22Rv1 (cell line): ENCODE measurements at regions not wholly inside any gene's neighbourhood (a gene's known extent, or its start where the extent isn't known, plus 50 kb on each side); places are given as distances from the start of the nearest gene placed in this dataset.
A peak's percentile ranks its signal among the peaks of the same experiment; 100 is the strongest.
"Not testable (repeated sequence)": the region's sequence is repeated elsewhere in the genome, so short reads cannot be mapped to it uniquely, and the experiment has no call there.

Source experiments
- H3K27ac ChIP-seq: fragments of 450-650 bp; 2 replicates; pipeline ENCODE4 v1.5.1; 2017
- CTCF ChIP-seq: fragments of 450-650 bp; IDR thresholded peaks from 2 replicates; pipeline ENCODE4 v1.5.1; 2017; ENCODE audit warnings: mild to moderate bottlenecking
- ZFX ChIP-seq: fragments of 450-650 bp; IDR thresholded peaks from 2 replicates; pipeline ENCODE4 v1.6.1; 2017; ENCODE audit warnings: antibody characterized with exemption, borderline replicate concordance

- H3K27ac ChIP-seq, result no peak overlapping the region
- TF ChIP-seq CTCF (no peak), ZFX (no peak)
Observed at GRCh38 chr4:54449999-54450398, 207.8 kb upstream of the KIT start.

DNA sequence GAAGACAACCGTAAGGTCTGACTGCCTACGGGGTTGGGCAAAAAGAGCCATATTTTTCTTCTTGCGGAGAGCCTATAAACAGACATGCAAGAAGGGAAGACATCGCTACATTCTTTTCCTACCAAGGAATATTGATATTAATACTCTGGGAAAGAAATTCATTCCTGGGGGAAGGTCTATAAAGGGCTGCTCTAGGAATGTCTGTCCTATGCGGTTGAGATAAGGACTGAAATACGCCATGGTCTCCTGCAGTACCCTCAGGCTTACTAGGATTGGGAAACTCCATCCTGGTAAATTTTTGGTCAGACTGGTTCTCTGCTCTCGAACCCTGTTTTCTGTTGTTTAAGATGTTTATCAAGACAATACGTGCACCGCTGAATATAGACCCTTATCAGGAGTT is 190.8 kb upstream of the KIT start:
- H3K27ac ChIP-seq, result not testable (repeated sequence)

DNA sequence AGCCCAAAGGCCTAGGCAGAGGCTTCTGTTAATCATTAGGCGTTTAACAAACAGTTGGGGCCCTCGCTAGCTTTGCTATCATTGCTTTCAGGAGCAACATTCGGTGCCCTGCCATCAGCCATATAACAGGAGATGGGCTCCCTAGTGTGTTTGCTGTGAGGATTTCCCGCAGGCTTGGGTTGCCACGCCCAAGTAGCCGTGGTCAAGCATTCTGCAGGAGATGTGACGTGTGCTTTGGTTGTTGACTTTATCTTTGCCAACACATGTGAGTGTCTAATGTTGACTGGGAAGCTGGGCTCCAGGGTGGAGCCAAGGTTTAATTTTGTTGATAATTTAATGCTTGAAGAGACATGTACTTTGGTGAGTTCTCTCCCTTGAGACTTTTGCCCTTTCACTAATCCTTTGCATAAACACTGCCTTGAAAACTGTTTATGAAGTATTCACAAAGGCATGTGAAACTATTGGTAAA is 184.6 kb upstream of the KIT start:
- no peak for TF ChIP-seq CTCF
- no peak for TF ChIP-seq ZFX
- H3K27ac ChIP-seq, result peak overlapping the region; percentile 63

- H3K27ac ChIP-seq, result peak overlapping the region; percentile 63
- no peak for TF ChIP-seq ZFX
- TF ChIP-seq CTCF, result no peak
Observed at GRCh38 chr4:54473798-54474197, 184.0 kb upstream of the KIT start.

- no peak overlapping the region for H3K27ac ChIP-seq
- TF ChIP-seq CTCF (no peak), ZFX (no peak)
Observed at GRCh38 chr4:54475546-54475945, 182.2 kb upstream of the KIT start.

GRCh38 chr4:54482529-54483200 is 175.1 kb upstream of the KIT start:
- no peak for TF ChIP-seq CTCF
- TF ChIP-seq ZFX, result no peak
- no peak overlapping the region for H3K27ac ChIP-seq

- TF ChIP-seq ZFX, result no peak
- TF ChIP-seq CTCF, result no peak
- no peak overlapping the region for H3K27ac ChIP-seq
Observed at GRCh38 chr4:54484383-54484782, 173.4 kb upstream of the KIT start.

- TF ChIP-seq CTCF (no peak), ZFX (no peak)
- H3K27ac ChIP-seq, result no peak overlapping the region
Observed at GRCh38 chr4:54487491-54487890, 170.3 kb upstream of the KIT start.
